ENCODE measurements at regions not wholly inside any gene's neighbourhood (a gene's known extent, or its start where the extent isn't known, plus 50 kb on each side); places are given as distances from the start of the nearest gene placed in this dataset.

- peaks cover 60 to 69% of the 10 kb centered on the region in 2 experiments for H3K4me1 ChIP-seq (ENCODE audit: control insufficient read depth in 1 of 2, insufficient read depth in 2 of 2, low read length in 2 of 2)
- peak overlapping the region; percentile 47 to 61 for H3K4me3 ChIP-seq (replicated peaks in 1 of 2; ENCODE audit: low read depth in 1 of 2, low read length in 2 of 2)
- intact Hi-C loops (cut with micrococcal nuclease) = no loop called here
- no TSS peak for BruUV-seq (replicated peaks)
- no peaks in the 10 kb centered on the region for H3K79me2 ChIP-seq (ENCODE audit: insufficient read depth, low read length)
- H2AFZ ChIP-seq (ENCODE audit: low read depth, low read length, poor library complexity, severe bottlenecking) = peak overlapping the region; percentile 57
- ChIA-PET CTCF (no interaction called here), RAD21 (ENCODE audit: low non-redundant PET in 1 of 2, low total read pairs in 2 of 2, uncharacterized antibody in 2 of 2, unreplicated experiment in 2 of 2) (no interaction called here), POLR2A (interaction anchor here (0.6 kb wide), 1 partner anchor 1208 kb away, joined by 3 read pairs; no protein-coding TSS in a partner anchor)
- TF ChIP-seq JUND (IDR thresholded peaks at IDR 0.05) = no peak
- no peak for TF ChIP-seq SIN3A (IDR thresholded peaks at IDR 0.05; ENCODE audit: low read depth)
- TF ChIP-seq POLR2A (IDR thresholded peaks at IDR 0.05; ENCODE audit: borderline replicate concordance, extremely low read depth, insufficient read depth, insufficient read length) = peak; percentile 31
- no peak for TF ChIP-seq EZH2 (IDR thresholded peaks at IDR 0.05)
- no peak for TF ChIP-seq ATF3 (IDR thresholded peaks at IDR 0.05)
- no peak; the same call in 1 of the 2 replicates for TF ChIP-seq RAD21 (IDR thresholded peaks at IDR 0.05; ENCODE audit: low read depth)
- no peak for TF ChIP-seq ELF1 (IDR thresholded peaks at IDR 0.05; ENCODE audit: borderline replicate concordance, low read depth)
- TF ChIP-seq REST (IDR thresholded peaks at IDR 0.05; ENCODE audit: low read depth) = no peak
- TF ChIP-seq SP1 (IDR thresholded peaks at IDR 0.05; ENCODE audit: low read depth) = peak; percentile 39; the same call in 1 of the 2 replicates
- no peak for TF ChIP-seq TCF7L2 (IDR thresholded peaks at IDR 0.05; ENCODE audit: borderline replicate concordance, extremely low read depth, insufficient read depth, insufficient read length)
- TF ChIP-seq ZBTB33 (IDR thresholded peaks at IDR 0.05; ENCODE audit: extremely low read depth, insufficient replicate concordance, low read length) = no peak
- no peak for TF ChIP-seq CEBPB (IDR thresholded peaks at IDR 0.05; ENCODE audit: low read depth)
- peak; percentile 73 for TF ChIP-seq MAX (IDR thresholded peaks at IDR 0.05)
- TF ChIP-seq CTCF (IDR thresholded peaks at IDR 0.05 in 2 of 3, conservative IDR thresholded peaks at IDR 0.05 in 1 of 3; ENCODE audit: borderline replicate concordance in 1 of 3, insufficient read depth in 1 of 3, low read depth in 2 of 3, low read length in 2 of 3) = no peak
- TF ChIP-seq SRF (IDR thresholded peaks at IDR 0.05; ENCODE audit: low read depth) = no peak
- no peak for TF ChIP-seq EGR1 (IDR thresholded peaks at IDR 0.05; ENCODE audit: low read depth)
- 0 out of 2 replicates have a peak, but pooled peaks have one; percentile 17 for TF ChIP-seq CBX3 (IDR thresholded peaks at IDR 0.05; ENCODE audit: low read depth)
- no peak for TF ChIP-seq FOSL1 (IDR thresholded peaks at IDR 0.05; ENCODE audit: low read depth)
- no peak for TF ChIP-seq EZH2phosphoT487 (IDR thresholded peaks at IDR 0.05; ENCODE audit: borderline replicate concordance)
- H3K9ac ChIP-seq (ENCODE audit: low read length) = peak overlapping the region; percentile 62
- no peaks in the 10 kb centered on the region for H3K9me3 ChIP-seq (ENCODE audit: control insufficient read depth in 1 of 2, insufficient read depth in 1 of 2, low read depth in 1 of 2, low read length in 2 of 2)
- H3K27ac ChIP-seq (ENCODE audit: low read depth, low read length) = peak overlapping the region; percentile 47; the same call in 1 of the 2 replicates
- no peaks in the 10 kb centered on the region for H3K27me3 ChIP-seq (ENCODE audit: insufficient read depth, low read length)
- no peaks in the 10 kb centered on the region for H3K36me3 ChIP-seq (ENCODE audit: control insufficient read depth in 1 of 2, insufficient read depth in 2 of 2, low read length in 2 of 2)
- peak overlapping the region; percentile 91 for H3K4me2 ChIP-seq (ENCODE audit: low read length)
- no peaks in the 10 kb centered on the region for H3K9me2 ChIP-seq (ENCODE audit: insufficient read depth)
- DNase-seq (ENCODE audit: low read depth, low spot score) (no peak), ATAC-seq (peak; percentile 91)
- no peaks in the 10 kb centered on the region for H4K20me1 ChIP-seq (ENCODE audit: insufficient read depth)
These were observed 94.6 kb downstream of the ZNF608 start for GRCh38 chr5:124651663-124652513.

Measured in HCT116 (cell line).